ENCODE measurements at regions not wholly inside any gene's neighbourhood (a gene's known extent, or its start where the extent isn't known, plus 50 kb on each side); places are given as distances from the start of the nearest gene placed in this dataset.
A peak's percentile ranks its signal among the peaks of the same experiment; 100 is the strongest.

DNA sequence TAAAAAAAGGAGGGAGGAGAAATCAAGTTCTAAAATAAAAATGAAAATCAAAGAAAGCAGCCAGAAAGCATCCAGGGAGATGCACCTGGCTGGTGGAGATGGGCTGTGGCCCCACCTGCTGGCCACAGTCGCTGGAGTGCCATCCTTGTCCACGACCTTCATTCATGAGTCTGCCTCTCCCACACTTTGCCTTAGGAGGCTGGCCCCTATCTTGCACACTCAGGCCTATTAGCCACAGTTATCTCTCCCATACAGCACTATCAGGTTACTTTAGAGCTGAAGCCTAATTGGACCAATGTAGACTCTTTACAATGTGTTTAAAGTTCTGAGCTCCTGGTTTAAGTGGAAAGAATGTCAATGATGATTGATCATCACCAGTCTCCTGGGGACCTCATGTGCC, 392.0 kb upstream of the RORA start:
- DNase-seq (ENCODE audit: low spot score in 2 of 2, unreplicated experiment in 2 of 2): peak in 1 of 2 experiments; percentile 49
- Mint-ChIP-seq H3K36me3 (no peaks in the 10 kb centered on the region), H3K4me3 (no peak overlapping the region), H3K27ac (no peak overlapping the region), H3K9me3 (peaks cover 18% of the 10 kb centered on the region), H3K4me1 (no peaks in the 10 kb centered on the region), H3K27me3 (ENCODE audit: low read depth) (peaks cover 9% of the 10 kb centered on the region)
- TF ChIP-seq, protein P1, sequence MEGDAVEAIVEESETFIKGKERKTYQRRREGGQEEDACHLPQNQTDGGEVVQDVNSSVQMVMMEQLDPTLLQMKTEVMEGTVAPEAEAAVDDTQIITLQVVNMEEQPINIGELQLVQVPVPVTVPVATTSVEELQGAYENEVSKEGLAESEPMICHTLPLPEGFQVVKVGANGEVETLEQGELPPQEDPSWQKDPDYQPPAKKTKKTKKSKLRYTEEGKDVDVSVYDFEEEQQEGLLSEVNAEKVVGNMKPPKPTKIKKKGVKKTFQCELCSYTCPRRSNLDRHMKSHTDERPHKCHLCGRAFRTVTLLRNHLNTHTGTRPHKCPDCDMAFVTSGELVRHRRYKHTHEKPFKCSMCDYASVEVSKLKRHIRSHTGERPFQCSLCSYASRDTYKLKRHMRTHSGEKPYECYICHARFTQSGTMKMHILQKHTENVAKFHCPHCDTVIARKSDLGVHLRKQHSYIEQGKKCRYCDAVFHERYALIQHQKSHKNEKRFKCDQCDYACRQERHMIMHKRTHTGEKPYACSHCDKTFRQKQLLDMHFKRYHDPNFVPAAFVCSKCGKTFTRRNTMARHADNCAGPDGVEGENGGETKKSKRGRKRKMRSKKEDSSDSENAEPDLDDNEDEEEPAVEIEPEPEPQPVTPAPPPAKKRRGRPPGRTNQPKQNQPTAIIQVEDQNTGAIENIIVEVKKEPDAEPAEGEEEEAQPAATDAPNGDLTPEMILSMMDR (IDR thresholded peaks at IDR 0.05; ENCODE audit: unreplicated experiment): peak; percentile 21

- Mint-ChIP-seq H3K9me3 (peaks cover 24% of the 10 kb centered on the region), H3K4me1 (no peaks in the 10 kb centered on the region), H3K36me3 (no peaks in the 10 kb centered on the region), H3K27ac (no peak overlapping the region), H3K27me3 (ENCODE audit: low read depth) (peaks cover 13% of the 10 kb centered on the region), H3K4me3 (no peak overlapping the region)
- TF ChIP-seq, protein P1 (IDR thresholded peaks at IDR 0.05; ENCODE audit: unreplicated experiment): no peak
- no peak for DNase-seq (ENCODE audit: low spot score in 2 of 2, unreplicated experiment in 2 of 2)
These were observed 391.0 kb upstream of the RORA start for GRCh38 chr15:61620151-61620550.

DNA sequence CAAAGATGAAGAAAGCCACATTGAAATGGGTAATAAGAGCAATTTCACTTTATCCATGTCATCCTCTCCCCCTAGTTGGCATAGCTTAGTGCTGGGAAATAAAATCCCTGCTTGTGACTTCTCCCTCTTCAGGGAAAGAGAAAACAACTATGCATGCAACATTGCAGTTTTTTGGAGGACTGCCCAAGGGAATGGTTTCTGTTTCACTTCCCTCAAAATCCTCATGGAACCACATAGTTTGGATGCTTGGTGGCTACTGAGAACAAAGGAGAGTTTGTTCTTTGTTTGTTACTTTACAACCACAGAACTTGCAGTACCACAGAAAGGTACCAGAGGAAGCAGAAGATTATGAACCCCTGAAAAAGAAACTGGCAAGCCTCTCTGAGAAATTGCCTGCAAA, 384.6 kb upstream of the RORA start:
- no peak for DNase-seq (ENCODE audit: low spot score in 2 of 2, unreplicated experiment in 2 of 2)
- TF ChIP-seq, protein P1 (IDR thresholded peaks at IDR 0.05; ENCODE audit: unreplicated experiment): no peak
- Mint-ChIP-seq H3K36me3 (no peaks in the 10 kb centered on the region), H3K4me3 (no peak overlapping the region), H3K27ac (no peak overlapping the region), H3K4me1 (no peaks in the 10 kb centered on the region), H3K27me3 (ENCODE audit: low read depth) (peaks cover 32% of the 10 kb centered on the region), H3K9me3 (peaks cover 38% of the 10 kb centered on the region)

DNA sequence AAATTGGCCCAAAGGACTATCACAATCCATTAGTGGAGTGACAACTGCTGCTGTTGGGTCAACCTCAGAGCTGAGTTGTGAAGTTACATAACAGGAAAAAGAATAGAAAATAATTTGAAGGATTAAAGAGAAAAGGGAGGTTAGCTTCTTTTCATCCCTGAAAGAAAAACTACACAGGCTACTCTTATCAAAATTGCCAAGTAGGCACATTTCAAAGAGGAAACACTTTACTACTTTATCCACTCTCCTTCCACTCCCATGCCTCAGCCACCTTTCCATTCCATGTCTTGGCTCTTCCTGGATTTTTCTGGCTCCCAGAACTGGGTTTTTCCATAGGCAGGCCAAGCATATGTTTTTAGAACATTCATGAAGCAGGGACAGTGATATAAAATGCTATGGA, 384.0 kb upstream of the RORA start:
- DNase-seq (ENCODE audit: low spot score in 2 of 2, unreplicated experiment in 2 of 2): no peak
- Mint-ChIP-seq H3K9me3 (peaks cover 32% of the 10 kb centered on the region), H3K27me3 (ENCODE audit: low read depth) (peaks cover 32% of the 10 kb centered on the region), H3K36me3 (no peaks in the 10 kb centered on the region), H3K4me1 (no peaks in the 10 kb centered on the region), H3K27ac (no peak overlapping the region), H3K4me3 (no peak overlapping the region)
- TF ChIP-seq, protein P1 (IDR thresholded peaks at IDR 0.05; ENCODE audit: unreplicated experiment): no peak

DNA sequence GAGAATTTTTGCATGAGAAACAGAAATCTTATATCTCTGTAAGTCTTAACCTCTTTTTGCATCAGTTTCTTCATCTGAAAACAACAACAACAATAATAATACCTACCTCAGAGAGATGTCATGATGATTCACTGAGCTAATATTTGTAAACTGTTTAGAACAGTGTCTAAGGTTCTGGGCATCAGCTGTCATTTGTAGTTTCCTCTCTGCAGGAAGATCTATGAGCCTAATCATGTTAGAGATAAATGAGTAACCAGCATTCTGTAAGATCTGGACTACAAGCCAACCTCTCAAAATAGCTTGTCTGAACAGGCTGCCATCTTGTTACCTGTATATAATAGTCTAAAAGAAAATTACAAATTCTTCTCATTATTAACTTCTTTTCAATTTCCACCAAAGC, 383.0 kb upstream of the RORA start:
- Mint-ChIP-seq H3K27ac (no peak overlapping the region), H3K27me3 (ENCODE audit: low read depth) (peaks cover 32% of the 10 kb centered on the region), H3K36me3 (no peaks in the 10 kb centered on the region), H3K4me3 (no peak overlapping the region), H3K9me3 (peaks cover 24% of the 10 kb centered on the region), H3K4me1 (no peaks in the 10 kb centered on the region)
- TF ChIP-seq, protein P1 (IDR thresholded peaks at IDR 0.05; ENCODE audit: unreplicated experiment): no peak
- DNase-seq (ENCODE audit: low spot score in 2 of 2, unreplicated experiment in 2 of 2): no peak

DNA sequence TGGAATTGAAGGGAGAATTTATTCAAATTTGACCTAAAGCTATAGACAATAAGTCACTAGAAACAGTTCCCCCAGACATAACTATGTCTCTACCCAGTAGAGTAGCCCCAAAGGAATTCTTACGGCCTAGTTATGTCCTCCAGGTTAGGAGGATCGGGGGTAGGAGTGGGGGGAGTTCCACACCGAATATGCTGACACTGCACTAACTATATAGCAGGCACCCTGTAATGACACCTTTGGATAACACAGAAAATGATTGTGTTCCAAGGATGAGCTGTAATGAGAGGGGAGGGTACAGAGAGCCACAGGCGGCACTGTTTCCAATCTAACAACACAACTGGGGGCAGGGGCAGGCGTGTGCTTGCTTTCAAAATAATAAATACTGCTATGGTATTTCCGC, 376.2 kb upstream of the RORA start:
- no peak overlapping the region for H3K4me3 Mint-ChIP-seq
- peaks cover 14% of the 10 kb centered on the region for H3K27me3 Mint-ChIP-seq (ENCODE audit: low read depth)
- TF ChIP-seq, protein P1 (IDR thresholded peaks at IDR 0.05; ENCODE audit: unreplicated experiment): no peak
- H3K27ac Mint-ChIP-seq: no peak overlapping the region
- no peaks in the 10 kb centered on the region for H3K4me1 Mint-ChIP-seq
- no peak for DNase-seq (ENCODE audit: low spot score in 2 of 2, unreplicated experiment in 2 of 2)
- no peaks in the 10 kb centered on the region for H3K9me3 Mint-ChIP-seq
- H3K36me3 Mint-ChIP-seq: no peaks in the 10 kb centered on the region

Measured in mesothelial cell of epicardium (in vitro differentiated cells).